Activated CD8-positive, alpha-beta memory T cell treated with anti-CD3 and anti-CD28 coated beads for 36 hours (primary cell): ENCODE measurements at regions not wholly inside any gene's neighbourhood (a gene's known extent, or its start where the extent isn't known, plus 50 kb on each side); places are given as distances from the start of the nearest gene placed in this dataset.

ENCODE experiments used
- CTCF ChIA-PET: fragments of 350-600 bp; sonication (Branson Sonifier 250); formaldehyde crosslinking; loops from one replicate; lab custom pipeline; 2021; ENCODE audit warnings: antibody characterized with exemption; lab: Charles Lee
- POLR2A ChIA-PET: fragments of 350-600 bp; sonication (Branson Sonifier 250); formaldehyde crosslinking; loops from one replicate; lab custom pipeline; 2021; ENCODE audit warnings: antibody characterized with exemption; lab: Charles Lee

DNA sequence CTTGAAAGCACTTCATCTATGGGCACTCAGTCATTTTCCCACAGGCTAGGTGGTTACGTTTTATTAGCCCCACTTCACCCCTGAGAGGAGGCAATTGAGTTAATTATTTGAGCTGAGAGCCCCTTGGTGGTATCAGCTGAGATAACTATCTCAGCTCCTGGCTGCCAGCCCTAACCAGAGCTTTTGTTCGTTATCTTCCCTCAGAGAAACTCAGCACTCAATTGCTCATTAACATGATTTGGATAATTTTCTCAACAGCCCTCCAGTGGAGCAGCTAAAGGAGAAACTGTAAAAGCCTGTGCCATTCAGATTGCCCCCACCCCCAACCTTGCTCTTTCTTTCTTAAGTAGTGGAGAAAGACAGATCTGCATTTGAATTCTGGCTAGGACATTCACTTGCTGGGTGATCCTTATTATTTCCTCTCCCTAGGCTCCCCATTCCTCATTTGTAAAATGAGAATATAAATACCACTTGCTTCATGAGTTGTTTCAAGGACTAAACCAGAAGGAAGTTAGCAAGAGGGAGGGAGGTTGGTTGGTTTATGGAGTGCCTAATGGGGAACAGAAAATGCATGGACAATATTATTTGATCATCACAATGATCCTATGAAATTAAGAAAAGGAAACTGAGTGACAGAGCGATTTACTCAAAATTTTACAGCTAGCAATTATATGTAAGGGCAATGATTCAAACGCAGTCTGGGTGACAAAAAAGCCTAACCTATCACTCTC lies 218.7 kb upstream of the FGGY start:
- CTCF ChIA-PET: interaction anchor here (0.7 kb wide), 1 partner anchor 18 kb away, joined by 3 read pairs; no protein-coding TSS in a partner anchor
- POLR2A ChIA-PET: no interaction called here

DNA sequence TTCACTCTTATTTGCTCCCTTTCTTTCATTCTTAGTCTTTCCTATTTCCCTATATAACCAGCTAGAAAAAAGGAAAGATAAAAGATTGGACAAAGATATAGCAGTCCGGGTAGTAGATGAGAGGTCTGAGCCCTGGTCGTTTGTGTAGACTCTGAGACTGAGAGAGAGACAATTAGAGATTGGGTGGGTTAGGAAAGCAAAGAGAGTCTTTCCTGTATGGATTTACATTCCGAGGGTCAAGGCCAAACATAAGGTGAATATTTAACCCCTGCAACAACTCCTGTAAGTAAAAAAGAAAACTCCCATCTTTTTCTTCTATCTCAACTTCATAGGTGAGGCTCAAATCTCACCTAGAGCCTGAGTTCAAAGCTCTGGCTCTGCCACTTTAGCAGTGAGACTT lies 218.0 kb upstream of the FGGY start:
- ChIA-PET CTCF (no interaction called here), POLR2A (no interaction called here)

DNA sequence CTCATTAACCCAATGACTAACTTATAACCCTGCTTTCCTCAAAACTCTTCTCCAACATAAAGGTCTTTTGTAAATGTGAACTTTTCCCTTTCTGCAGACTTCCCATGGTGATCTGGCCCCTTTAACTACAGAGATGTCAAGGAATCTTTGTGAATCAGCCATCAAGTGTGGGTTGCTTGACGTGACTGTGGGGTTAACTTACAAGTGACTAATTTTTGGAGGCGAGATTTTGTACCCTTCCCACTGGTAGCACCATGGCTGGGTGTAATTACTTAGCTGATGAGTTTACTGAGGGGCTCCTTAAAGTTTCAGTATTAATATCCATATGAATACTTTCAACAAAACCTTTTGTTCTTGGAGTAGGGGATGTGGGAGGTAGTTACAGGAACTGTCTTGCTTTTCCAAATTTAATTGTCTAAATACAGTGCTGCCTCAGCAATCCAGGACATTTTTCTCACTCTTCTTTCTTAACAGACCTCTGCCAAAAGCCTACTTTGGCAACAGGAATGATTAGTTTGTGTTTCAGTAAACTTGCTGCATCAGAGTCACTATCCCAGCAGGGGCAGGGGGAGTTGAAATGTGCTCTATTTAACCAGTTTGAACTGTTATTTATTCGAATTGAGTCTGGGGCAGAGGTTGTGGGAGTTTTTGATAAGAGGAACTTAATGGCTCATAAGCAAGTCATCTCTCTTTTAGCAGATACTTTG lies 217.3 kb upstream of the FGGY start:
- POLR2A ChIA-PET: no interaction called here
- CTCF ChIA-PET: no interaction called here

DNA sequence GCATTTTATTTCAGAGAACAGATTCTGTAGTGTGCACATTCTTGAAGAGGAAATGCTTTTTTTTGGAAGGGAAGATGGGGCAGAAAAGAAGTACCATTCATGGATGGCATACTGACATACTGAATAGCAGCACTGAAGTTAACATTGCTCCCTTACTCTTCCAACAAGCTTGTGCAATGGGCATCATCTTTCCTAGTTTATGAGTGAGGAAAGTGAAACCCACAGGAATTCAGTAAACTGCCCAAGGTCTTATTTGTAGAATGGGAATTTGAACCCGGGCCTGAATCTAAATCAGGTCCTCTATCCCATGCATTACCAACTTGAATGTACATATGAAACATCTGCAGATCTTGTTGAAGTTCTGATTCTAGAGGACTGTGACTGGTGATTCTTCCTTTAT lies 215.7 kb upstream of the FGGY start:
- ChIA-PET POLR2A (no interaction called here), CTCF (no interaction called here)

DNA sequence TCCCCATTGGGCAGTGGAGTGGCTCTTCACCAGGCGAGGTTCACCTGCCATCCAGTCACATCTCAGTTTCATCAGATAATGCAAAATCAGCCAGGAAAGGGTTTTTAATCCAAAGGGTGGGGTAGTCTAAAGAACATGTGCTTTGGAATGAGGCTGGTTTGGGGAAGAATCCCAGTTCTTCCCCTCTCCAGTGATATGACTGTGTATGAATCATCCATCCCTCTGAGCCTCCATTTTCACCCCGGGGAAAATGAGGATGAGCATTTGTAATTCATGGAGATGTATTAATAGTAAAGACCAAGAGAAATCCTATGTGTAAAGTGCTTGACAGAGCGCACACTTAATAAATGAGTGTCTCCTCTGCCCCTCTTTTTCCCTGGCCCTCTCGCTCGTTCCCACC lies 215.1 kb upstream of the FGGY start:
- CTCF ChIA-PET: no interaction called here
- POLR2A ChIA-PET: no interaction called here

DNA sequence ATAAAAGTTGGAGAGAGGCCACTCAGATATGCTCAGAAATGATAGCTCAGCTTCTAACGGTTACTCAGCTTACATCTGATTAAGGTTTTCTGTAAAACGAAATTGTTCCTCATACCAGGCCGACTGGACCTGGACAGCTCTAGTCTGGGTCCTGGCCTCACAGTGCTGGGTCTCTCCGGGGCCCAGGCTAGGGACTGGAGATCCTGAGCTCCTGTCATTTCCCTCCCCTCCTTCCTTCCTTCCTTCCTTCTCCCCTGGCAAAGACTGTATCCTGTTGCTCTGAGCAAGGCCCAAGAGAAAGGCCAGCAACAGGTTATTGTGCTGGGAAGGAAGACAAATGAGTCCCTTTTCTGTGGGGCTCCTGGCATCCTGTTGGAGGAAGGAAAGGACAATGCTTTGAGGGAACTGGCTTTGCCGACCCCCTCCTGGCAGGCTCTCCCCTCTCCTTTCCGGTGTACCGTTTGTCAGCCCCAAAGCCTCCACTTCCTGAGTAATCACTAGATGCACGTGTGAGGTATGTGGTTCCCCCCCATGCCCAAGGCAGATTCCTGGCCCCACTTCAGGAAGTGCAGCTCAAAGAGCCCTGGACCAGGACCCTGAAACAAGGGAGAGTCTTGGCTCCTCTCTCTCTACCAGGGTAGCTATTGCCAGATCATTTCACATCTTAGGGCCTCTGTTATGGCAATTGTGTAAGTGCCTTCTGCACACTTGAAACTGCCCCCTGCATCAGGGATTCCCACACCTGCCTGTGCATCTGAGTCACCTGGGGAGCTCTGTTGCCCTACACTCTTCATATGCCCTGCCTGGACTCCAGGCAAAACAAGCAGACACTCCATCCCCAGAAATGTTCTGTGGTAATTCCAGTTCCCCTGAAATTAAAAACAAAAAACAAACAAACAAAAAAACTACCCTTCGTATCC lies 212.7 kb upstream of the FGGY start:
- ChIA-PET POLR2A (interaction anchor here (0.6 to 0.7 kb wide), 2 partner anchors 48 to 211 kb away, joined by 3 read pairs; no protein-coding TSS in a partner anchor), CTCF (no interaction called here)

DNA sequence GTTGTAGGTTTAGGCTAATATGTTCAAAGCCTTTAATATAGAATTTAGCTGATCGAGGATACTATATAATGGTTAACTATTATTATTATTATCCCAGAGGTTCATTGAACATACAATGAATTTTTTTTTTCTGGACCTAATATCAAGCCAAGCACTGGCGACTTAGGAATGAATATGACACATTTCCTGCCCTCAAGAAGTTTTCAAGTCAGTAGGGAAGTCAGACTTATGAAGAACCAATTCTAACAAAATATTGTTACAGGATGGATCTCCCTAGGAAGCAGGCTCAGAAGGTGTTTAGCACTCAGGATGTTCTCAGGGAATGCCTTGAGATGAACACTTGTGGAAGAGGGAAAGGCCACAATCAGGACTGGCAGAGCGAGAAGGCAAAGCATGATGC lies 211.8 kb upstream of the FGGY start:
- ChIA-PET CTCF (no interaction called here), POLR2A (interaction anchor here (0.6 to 0.7 kb wide), 2 partner anchors 49 to 210 kb away, joined by 3 read pairs; no protein-coding TSS in a partner anchor)

DNA sequence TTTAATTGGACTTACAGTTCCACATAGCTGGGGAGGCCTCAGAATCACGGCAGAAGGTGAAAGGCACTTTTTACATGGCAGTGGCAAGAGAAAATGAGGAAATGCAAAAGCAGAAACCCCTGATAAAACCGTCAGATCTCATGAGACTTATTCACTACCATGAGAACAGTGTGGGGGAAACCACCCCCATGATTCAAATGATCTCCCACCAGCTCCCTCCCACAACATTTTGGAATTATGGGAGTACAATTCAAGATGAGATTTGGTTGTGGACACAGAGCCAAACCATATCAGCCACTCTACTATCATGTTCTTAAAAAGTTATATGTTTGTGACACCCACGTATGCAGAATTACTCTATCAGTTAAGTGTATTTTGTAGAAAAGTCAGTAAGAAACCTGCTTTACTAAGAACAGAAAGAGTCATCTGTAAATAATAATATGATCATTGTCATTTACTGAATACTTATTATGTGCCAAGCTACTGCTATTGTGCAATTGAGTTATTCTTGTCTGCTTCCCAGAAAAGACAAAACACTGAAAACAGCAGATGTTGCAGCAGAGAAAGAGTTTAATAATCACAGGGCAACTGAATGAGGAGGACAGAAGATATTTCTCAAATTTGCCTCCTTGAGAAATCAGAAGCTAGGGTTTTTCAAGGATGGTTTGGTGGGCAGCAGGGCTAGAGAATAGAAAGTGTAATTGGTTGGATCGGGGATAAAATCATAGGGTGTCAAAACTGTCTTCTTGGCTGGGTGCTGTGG lies 207.7 kb upstream of the FGGY start:
- ChIA-PET POLR2A (no interaction called here), CTCF (no interaction called here)

DNA sequence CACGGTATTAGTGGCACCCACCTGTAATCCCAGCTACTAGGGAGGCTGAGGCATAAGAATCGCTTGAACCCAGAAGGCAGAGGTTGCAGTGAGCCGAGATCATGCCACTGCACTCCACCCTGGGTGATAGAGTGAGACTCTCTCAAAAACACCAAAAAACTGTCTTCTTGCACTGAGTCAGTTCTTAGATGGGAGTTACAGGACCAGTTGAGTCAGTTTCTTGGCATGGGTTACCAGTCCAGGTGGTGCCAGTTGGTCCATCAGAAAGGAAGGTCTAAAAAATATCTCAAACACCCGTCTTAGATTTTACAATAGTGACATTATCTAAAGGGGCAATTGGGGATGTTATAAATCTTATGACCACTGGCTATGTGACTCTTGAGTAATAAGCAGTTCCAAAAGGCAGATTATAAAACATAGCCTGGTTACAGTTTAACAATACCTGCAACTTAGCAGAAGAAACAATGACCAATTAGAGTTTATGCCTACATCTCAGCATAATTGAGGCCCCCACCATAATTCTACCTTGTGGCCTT lies 206.9 kb upstream of the FGGY start:
- CTCF ChIA-PET: no interaction called here

DNA sequence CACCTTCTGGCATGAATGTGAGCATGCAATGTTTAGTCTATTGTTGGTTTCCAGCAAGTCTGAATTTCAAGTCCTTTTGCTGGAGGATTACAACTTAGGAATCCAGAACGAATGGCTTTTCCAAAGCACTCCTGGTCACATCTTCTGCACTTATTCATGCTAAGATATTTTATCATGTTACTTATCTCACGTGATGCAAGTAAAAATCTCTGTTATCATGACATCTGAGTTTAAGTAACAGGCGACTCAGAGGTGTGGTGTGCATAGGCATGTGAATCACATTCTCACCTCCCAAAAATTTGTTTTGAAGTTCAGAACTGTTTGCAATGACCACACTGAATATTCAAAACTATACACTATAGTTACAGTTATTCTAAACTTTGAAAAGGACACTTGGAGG lies 204.8 kb upstream of the FGGY start:
- POLR2A ChIA-PET: no interaction called here
- CTCF ChIA-PET: no interaction called here

More for the DNA sequence above, 206.9 kb upstream of the FGGY start:
- POLR2A ChIA-PET: no interaction called here

DNA sequence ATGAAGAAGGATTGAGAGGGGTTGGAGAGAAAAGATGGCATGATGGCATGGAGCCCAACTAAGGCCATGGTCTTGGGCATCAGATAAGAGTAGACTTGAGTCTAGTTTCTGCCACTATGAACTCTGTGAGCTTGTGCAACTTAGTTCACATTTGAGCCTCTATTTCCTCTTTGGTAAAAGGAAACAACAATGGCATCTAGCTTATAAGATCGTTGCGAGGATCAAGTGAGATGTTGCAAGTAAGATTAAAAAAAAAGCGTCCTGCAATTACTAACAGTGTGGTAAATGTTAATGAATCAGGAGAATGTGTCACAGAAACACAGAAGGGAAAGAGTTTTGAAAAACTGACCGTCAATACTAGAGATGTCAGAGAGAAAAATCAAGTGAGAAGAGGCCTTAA lies 202.9 kb upstream of the FGGY start:
- CTCF ChIA-PET: no interaction called here
- POLR2A ChIA-PET: no interaction called here

DNA sequence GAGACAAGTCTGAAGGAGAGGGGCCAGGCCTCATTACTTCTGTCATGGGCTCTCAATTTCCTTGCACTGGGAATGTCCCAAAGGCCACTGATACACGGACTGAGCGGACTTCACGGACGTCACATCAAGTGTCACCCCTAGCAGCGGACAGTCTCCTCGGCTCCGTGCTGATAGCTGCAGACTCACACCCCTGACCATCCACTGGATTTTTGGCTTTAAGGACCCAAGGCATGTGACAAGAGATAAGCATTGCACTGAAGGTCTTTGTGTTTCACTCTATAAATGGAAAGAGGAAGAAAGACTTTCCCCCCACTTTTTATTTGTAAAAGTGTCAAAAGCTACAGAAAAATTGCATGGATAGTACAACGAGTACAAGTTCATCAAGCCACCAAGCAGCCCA lies 200.4 kb upstream of the FGGY start:
- CTCF ChIA-PET: interaction anchor here (1.1 kb wide), 1 partner anchor 17 kb away, joined by 3 read pairs; no protein-coding TSS in a partner anchor
- POLR2A ChIA-PET: no interaction called here

DNA sequence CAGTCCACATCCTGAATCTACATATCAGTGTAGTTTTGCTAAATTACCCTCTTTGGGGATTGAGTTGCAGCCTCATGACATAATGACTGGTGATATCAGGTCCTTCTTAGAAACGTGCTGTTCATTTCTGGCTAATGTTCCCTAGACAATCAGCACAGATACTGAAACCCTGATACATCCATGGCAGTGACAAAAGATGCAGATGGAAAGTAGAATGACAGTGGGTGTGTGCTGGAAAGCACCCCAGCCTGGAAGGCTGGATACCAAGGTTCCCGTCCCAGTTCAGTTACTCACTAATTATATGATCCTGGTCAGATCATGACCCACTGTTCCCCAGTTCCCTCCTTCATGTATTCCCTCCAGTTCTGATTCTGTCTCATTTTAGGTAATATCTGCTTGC lies 198.2 kb upstream of the FGGY start:
- ChIA-PET POLR2A (no interaction called here), CTCF (no interaction called here)

DNA sequence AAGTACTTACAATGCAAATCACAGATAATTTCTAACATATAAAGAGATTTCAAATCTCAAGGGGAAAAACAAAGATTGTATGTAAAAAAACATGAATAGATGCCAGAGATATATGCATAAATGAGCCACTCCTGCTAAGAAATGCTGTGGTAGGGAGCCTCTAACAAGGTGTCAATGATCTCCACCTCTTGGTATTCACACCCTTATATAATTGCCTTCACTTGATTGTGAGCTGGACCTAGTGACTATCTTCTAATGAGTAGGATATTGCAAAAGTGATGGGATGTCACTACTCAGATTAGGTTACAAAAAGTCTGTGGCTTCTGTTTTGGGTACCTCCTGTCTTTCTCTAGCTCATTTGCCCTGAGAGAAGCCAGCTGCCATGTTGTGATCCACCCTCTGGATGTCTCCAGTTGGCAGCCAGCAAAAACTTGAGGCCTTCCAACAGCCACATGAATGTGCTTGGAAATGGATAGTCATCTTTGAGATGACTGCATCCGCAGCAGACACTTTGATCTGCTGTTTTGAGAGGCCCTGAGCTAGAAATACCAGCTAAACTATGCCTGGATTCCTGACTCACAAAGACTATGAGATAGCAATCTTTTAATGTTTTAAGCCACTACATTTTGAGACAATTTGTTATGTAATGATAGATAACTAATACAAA lies 196.1 kb upstream of the FGGY start:
- POLR2A ChIA-PET: no interaction called here

DNA sequence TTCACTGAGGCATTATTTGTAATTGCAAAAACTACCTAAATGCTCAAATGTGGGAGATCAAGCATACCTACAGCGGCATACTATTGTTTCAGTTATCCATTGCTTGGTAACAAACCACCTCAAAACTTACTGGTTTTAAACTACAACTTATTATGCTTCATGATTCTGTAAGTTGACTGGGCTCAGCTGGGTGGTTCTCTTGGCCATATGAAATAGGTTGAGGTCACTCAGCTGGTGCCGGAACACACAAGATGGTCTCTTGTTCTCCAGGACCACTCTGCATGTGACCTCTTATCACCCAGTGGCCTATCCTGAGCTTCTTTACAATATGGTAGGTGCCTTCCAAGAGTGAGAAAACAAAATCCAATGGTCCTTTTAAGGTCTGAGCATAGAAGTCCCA lies 195.4 kb upstream of the FGGY start:
- ChIA-PET CTCF (no interaction called here), POLR2A (no interaction called here)

More for the DNA sequence above, 196.1 kb upstream of the FGGY start:
- CTCF ChIA-PET: no interaction called here

DNA sequence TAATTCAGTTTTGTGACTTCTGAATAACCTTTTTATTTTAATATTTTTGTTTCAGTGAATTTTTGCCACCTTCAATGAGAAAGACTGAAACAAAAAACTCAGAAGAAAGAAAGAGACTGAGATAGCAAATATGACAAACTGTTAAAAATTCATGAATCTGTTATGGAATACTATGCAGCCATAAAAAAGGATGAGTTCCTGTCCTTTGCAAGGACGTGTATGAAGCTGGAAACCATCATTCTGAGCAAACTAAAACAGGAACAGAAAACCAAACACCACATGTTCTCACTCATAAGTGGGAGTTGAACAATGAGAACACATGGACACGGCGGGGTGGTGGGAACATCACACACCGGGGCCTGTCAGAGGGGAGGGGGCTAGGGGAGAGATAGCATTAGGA lies 193.4 kb upstream of the FGGY start:
- POLR2A ChIA-PET: no interaction called here

DNA sequence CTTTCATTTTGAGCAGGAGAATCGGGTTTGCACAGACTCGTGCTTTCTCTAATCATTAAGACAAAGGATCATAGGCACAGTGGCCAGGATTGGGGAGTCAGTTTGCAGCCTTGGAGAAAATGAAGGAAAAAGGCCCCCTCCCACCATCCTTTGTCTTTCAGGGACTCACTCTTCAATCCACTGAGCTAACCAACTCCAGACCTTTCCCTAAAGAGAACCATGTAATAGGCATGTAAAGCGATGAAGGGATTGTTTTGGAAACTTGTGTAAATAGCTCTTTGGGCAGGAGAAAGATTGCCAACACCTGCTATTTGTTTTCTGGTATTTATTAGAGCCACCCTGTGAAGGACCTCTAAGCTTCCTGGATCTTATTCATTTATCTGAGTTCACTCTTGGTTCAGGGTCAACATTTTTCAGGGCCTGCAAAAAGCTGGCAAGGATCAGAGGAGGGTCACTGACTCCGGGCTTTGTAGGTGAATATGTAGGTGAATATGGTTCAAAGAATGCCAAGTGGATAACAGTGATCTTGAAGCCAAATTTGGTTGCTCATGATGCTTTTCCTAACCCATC lies 192.6 kb upstream of the FGGY start:
- POLR2A ChIA-PET: no interaction called here
- CTCF ChIA-PET: no interaction called here

More for the DNA sequence above, 193.4 kb upstream of the FGGY start:
- CTCF ChIA-PET: no interaction called here
